ENCODE measurements at regions not wholly inside any gene's neighbourhood (a gene's known extent, or its start where the extent isn't known, plus 50 kb on each side); places are given as distances from the start of the nearest gene placed in this dataset.
"Not testable (repeated sequence)": the region's sequence is repeated elsewhere in the genome, so short reads cannot be mapped to it uniquely, and the experiment has no call there.

DNA sequence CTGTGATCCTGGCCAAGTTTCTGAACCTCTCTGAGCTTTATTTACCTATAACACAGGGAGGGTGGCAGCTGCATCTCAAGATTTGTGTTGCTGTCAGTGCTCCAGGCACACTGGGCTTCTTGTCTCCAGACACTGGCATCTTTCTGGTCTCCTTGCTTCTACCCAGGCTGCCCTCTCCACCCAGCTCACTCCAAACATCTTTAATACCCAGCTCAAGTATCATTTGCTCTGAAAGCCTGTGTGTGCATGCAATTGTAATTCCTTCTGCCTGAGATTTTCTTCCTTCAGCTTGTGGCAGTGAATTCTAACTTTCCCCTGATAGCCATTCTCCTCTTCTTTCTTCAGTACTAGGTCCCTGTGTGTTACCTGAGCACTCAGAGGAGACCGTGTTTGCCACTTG, 50.7 kb upstream of the USP7 start:
- no peak overlapping the region for H3K4me3 ChIP-seq (ENCODE audit: low read depth, low read length)
- DNase-seq (ENCODE audit: low read depth): no peak
- TF ChIP-seq, protein P1, sequence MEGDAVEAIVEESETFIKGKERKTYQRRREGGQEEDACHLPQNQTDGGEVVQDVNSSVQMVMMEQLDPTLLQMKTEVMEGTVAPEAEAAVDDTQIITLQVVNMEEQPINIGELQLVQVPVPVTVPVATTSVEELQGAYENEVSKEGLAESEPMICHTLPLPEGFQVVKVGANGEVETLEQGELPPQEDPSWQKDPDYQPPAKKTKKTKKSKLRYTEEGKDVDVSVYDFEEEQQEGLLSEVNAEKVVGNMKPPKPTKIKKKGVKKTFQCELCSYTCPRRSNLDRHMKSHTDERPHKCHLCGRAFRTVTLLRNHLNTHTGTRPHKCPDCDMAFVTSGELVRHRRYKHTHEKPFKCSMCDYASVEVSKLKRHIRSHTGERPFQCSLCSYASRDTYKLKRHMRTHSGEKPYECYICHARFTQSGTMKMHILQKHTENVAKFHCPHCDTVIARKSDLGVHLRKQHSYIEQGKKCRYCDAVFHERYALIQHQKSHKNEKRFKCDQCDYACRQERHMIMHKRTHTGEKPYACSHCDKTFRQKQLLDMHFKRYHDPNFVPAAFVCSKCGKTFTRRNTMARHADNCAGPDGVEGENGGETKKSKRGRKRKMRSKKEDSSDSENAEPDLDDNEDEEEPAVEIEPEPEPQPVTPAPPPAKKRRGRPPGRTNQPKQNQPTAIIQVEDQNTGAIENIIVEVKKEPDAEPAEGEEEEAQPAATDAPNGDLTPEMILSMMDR (IDR thresholded peaks at IDR 0.05; ENCODE audit: low read depth, low read length, missing control alignments): no peak
- in situ Hi-C loops (cut with HindIII; ENCODE audit: low sequenced_read_pairs): loop anchor here (5.0 kb wide), 1 partner anchor 47 kb away; no protein-coding TSS in a partner anchor

DNA sequence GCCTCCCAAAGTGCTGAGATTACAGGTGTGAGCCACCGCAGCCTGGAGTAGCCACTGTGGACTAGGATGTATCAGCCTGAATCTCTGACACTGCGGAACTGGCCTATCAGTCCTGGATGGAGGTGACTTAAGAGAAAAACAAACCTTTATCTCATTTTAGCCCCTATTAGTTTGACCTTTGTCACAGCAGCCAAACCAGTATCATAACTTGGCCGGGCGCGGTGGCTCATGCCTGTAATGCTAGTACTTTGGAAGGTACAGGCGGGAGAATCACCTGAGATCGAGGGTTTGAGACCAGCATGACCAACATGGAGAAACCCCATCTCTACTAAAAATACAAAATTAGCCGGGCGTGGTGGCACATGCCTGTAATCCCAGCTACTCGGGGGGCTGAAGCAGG, 51.8 kb upstream of the USP7 start:
- no peak overlapping the region for H3K4me3 ChIP-seq (ENCODE audit: low read depth, low read length)
- in situ Hi-C loops (cut with HindIII; ENCODE audit: low sequenced_read_pairs): no loop called here
- TF ChIP-seq, protein P1 (IDR thresholded peaks at IDR 0.05; ENCODE audit: low read depth, low read length, missing control alignments): no peak
- DNase-seq (ENCODE audit: low read depth): no peak

GRCh38 chr16:9016005-9016404, 52.3 kb upstream of the USP7 start:
- in situ Hi-C loops (cut with HindIII; ENCODE audit: low sequenced_read_pairs); H3K4me3 ChIP-seq (ENCODE audit: low read depth, low read length); DNase-seq (ENCODE audit: low read depth): not testable (repeated sequence)

- DNase-seq (ENCODE audit: low read depth): no peak
- no peak overlapping the region for H3K4me3 ChIP-seq (ENCODE audit: low read depth, low read length)
- in situ Hi-C loops (cut with HindIII; ENCODE audit: low sequenced_read_pairs): no loop called here
- TF ChIP-seq, protein P1 (IDR thresholded peaks at IDR 0.05; ENCODE audit: low read depth, low read length, missing control alignments): no peak
Measured at GRCh38 chr16:9016824-9017223, 53.1 kb upstream of the USP7 start.

DNA sequence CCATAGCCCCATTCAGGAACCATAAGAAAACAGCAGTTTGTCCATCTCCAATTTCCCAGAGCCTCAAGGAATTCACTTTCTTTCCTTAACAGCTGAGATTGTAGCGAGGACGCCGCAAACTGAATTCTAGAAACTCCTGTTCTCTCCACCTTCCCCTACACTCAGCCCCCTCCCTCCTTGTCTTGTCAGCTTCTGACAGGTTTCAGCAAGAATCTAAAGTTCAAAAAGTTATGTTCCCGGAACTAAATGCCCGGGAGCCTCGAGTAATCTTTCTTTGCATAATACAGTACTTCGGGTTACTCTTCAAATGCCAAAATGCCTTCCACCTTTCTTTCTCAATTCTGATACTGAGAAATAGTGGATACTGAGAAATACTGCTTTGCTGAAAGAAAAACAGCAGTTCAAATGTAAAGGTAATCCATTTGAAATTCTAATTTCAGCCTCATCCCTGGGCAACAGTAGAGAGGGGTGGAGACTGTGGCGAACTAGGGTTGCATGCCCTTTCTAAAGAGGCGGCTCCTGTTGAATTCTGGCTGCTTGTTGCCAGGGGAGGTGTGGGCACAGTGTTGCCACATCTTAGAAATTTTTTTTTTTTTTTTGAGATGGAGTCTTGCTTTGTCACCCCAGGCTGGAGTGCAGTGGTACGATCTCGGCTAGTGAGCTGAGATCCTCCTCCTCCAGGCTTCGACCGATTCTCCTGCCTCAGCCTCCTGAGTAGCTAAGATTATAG, 63.5 kb upstream of the USP7 start:
- H3K4me3 ChIP-seq (ENCODE audit: low read depth, low read length): no peak overlapping the region
- no peak for DNase-seq (ENCODE audit: low read depth)
- TF ChIP-seq, protein P1 (IDR thresholded peaks at IDR 0.05; ENCODE audit: low read depth, low read length, missing control alignments): no peak
- in situ Hi-C loops (cut with HindIII; ENCODE audit: low sequenced_read_pairs): no loop called here

DNA sequence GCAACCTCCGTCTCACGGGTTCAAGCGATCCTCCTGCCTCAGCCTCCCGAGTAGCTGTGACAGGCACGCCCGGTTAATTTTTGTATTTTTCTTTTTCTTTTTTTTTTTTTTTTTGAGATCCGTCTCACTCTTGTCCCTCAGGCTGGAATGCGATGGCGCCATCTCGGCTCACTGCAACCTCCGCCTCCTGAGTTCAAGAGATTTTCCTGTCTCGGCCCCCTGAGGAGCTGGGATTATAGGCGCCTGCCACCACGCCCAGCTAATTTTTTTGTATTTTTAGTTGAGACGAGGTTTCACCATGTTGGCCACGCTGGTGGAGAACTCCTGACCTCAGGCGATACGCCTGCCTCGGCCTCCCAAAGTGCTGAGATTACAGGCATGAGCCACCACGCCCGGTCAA, 63.0 kb upstream of the HAPSTR1 start:
- H3K4me3 ChIP-seq (ENCODE audit: low read depth, low read length); DNase-seq (ENCODE audit: low read depth); in situ Hi-C loops (cut with HindIII; ENCODE audit: low sequenced_read_pairs): not testable (repeated sequence)

DNA sequence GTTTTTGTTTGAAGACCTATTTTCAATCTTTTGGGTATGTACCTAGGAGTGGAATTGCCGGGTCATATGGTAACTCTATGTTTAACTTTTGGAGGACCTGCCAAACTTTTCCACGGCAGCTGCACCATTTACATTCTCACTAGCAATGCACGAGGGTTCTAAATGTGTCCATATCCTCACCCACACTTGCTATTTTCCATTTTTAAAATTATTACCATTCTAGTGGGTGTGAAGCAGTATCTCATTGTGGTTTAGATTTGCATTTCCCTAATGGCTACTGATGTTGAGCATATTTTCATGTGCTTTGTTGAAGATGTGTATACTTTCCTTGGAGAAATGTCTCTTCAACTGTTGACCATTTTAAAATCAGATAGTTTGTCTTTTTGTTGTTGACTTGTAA, 60.3 kb upstream of the HAPSTR1 start:
- H3K4me3 ChIP-seq (ENCODE audit: low read depth, low read length): no peak overlapping the region
- TF ChIP-seq, protein P1 (IDR thresholded peaks at IDR 0.05; ENCODE audit: low read depth, low read length, missing control alignments): no peak
- in situ Hi-C loops (cut with HindIII; ENCODE audit: low sequenced_read_pairs): no loop called here
- DNase-seq (ENCODE audit: low read depth): no peak

Measured in astrocyte of the cerebellum (primary cell).